ENCODE measurements at regions not wholly inside any gene's neighbourhood (a gene's known extent, or its start where the extent isn't known, plus 50 kb on each side); places are given as distances from the start of the nearest gene placed in this dataset.

DNA sequence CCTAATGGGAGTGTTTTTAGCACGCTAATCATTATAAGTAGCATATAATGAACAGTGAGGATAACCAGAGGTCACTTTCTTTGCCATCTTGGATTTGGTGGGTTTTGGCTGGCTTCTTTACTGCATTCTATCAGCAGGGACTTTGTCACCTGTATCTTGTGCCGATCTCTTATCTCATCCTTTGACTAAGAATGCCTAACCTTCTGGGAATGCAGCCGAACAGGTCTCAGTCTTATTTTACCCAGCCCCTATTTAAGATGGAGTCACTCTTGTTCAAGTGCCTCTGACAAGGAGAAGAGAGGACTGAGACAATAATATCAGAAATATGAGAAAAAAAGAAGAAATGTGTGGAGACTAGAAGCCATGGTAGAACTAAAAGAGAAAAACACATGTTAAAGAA, 276.4 kb downstream of the TMX3 start:
- Histone ChIP-seq H3K4me2 (no peak overlapping the region), H2AFZ (no peak overlapping the region), H3K27ac (no peak overlapping the region), H3K4me3 (no peak overlapping the region), H3K36me3 (ENCODE audit: low read depth) (no peaks in the 10 kb centered on the region), H3K9me2 (ENCODE audit: insufficient read depth) (no peaks in the 10 kb centered on the region), H3K27me3 (ENCODE audit: insufficient read depth, low read depth) (no peaks in the 10 kb centered on the region), H4K20me1 (ENCODE audit: insufficient read depth) (no peaks in the 10 kb centered on the region), H3K79me2 (ENCODE audit: low read depth) (no peaks in the 10 kb centered on the region), H3K9me3 (ENCODE audit: insufficient read depth, low read depth) (peaks cover 6% of the 10 kb centered on the region; the same call in 1 of the 2 replicates), H3K4me1 (replicated peaks; ENCODE audit: insufficient read depth) (no peaks in the 10 kb centered on the region), H3F3A (ENCODE audit: insufficient read depth, low read depth) (no peaks in the 10 kb centered on the region)
- TF ChIP-seq EZH2 (IDR thresholded peaks at IDR 0.05; ENCODE audit: low read depth), result no peak
- TF ChIP-seq, protein P1, sequence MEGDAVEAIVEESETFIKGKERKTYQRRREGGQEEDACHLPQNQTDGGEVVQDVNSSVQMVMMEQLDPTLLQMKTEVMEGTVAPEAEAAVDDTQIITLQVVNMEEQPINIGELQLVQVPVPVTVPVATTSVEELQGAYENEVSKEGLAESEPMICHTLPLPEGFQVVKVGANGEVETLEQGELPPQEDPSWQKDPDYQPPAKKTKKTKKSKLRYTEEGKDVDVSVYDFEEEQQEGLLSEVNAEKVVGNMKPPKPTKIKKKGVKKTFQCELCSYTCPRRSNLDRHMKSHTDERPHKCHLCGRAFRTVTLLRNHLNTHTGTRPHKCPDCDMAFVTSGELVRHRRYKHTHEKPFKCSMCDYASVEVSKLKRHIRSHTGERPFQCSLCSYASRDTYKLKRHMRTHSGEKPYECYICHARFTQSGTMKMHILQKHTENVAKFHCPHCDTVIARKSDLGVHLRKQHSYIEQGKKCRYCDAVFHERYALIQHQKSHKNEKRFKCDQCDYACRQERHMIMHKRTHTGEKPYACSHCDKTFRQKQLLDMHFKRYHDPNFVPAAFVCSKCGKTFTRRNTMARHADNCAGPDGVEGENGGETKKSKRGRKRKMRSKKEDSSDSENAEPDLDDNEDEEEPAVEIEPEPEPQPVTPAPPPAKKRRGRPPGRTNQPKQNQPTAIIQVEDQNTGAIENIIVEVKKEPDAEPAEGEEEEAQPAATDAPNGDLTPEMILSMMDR (conservative IDR thresholded peaks at IDR 0.05), result no peak
- POLR2A ChIA-PET (ENCODE audit: unreplicated experiment), result no interaction called here
- BruUV-seq (replicated peaks), result no TSS peak
- intact Hi-C loops (cut with micrococcal nuclease; ENCODE audit: unreplicated experiment), result no loop called here
- CTCF ChIA-PET, result no interaction called here
- DNase-seq, result no peak

DNA sequence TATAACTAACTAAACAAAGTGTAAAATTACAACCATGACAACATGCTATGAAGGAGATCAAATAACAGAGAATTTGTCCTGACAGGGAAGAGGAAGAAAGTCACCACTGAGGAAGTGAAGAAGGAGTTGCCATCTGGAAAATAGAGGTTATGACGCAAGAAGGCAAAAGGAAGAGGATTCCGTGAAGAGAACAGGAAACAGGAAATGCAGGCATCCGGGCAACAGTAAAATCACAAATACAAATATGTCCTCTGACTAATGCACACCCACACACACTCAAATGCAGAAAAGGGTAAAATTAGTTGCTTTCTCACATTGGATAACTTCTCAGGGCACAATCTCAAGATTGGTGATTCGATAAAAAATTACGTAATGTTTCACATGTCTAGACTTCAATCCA, 278.4 kb downstream of the TMX3 start:
- H3K27ac ChIP-seq, result no peak overlapping the region
- H3K4me1 ChIP-seq (replicated peaks; ENCODE audit: insufficient read depth), result no peaks in the 10 kb centered on the region
- no peak overlapping the region for H3K4me3 ChIP-seq
- H3F3A ChIP-seq (ENCODE audit: insufficient read depth, low read depth), result no peaks in the 10 kb centered on the region
- no peaks in the 10 kb centered on the region for H3K27me3 ChIP-seq (ENCODE audit: insufficient read depth, low read depth)
- TF ChIP-seq, protein P1 (conservative IDR thresholded peaks at IDR 0.05), result no peak
- TF ChIP-seq EZH2 (IDR thresholded peaks at IDR 0.05; ENCODE audit: low read depth), result no peak
- intact Hi-C loops (cut with micrococcal nuclease; ENCODE audit: unreplicated experiment), result no loop called here
- H3K9me2 ChIP-seq (ENCODE audit: insufficient read depth), result no peaks in the 10 kb centered on the region
- no peak overlapping the region for H2AFZ ChIP-seq
- POLR2A ChIA-PET (ENCODE audit: unreplicated experiment), result no interaction called here
- DNase-seq, result no peak
- no TSS peak for BruUV-seq (replicated peaks)
- no peaks in the 10 kb centered on the region for H3K79me2 ChIP-seq (ENCODE audit: low read depth)
- CTCF ChIA-PET, result no interaction called here
- H3K9me3 ChIP-seq (ENCODE audit: insufficient read depth, low read depth), result peaks cover 6% of the 10 kb centered on the region; the same call in 1 of the 2 replicates
- no peaks in the 10 kb centered on the region for H4K20me1 ChIP-seq (ENCODE audit: insufficient read depth)
- H3K4me2 ChIP-seq, result no peak overlapping the region
- H3K36me3 ChIP-seq (ENCODE audit: low read depth), result no peaks in the 10 kb centered on the region

DNA sequence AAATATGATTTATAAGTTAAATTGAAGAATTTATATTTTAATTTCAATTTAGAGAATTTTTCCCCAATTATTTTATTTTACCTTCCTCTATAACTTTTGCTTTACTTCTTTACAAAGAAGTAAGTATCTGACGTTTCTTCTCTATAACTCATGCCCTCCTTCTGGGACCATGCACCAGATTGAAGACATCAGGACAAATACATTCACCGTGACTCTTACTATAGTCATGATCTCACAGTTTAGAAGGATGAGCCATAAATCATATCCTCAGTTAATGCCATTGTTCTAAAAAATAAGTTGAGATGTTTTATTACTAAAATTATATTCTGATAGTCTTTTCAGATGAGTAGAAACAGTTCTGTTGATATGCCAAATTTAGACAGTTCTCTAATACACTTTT, 279.3 kb downstream of the TMX3 start:
- CTCF ChIA-PET, result no interaction called here
- TF ChIP-seq, protein P1 (conservative IDR thresholded peaks at IDR 0.05), result no peak

More for the DNA sequence above, 279.3 kb downstream of the TMX3 start:
- no peak overlapping the region for H3K4me3 ChIP-seq
- H3K4me2 ChIP-seq, result no peak overlapping the region
- BruUV-seq (replicated peaks), result no TSS peak
- H3F3A ChIP-seq (ENCODE audit: insufficient read depth, low read depth), result no peaks in the 10 kb centered on the region
- no peaks in the 10 kb centered on the region for H3K4me1 ChIP-seq (replicated peaks; ENCODE audit: insufficient read depth)
- H3K79me2 ChIP-seq (ENCODE audit: low read depth), result no peaks in the 10 kb centered on the region
- H3K27me3 ChIP-seq (ENCODE audit: insufficient read depth, low read depth), result no peaks in the 10 kb centered on the region
- POLR2A ChIA-PET (ENCODE audit: unreplicated experiment), result no interaction called here
- H4K20me1 ChIP-seq (ENCODE audit: insufficient read depth), result no peaks in the 10 kb centered on the region
- no peak overlapping the region for H3K27ac ChIP-seq
- intact Hi-C loops (cut with micrococcal nuclease; ENCODE audit: unreplicated experiment), result no loop called here
- H3K9me3 ChIP-seq (ENCODE audit: insufficient read depth, low read depth), result peaks cover 6% of the 10 kb centered on the region; the same call in 1 of the 2 replicates
- no peak overlapping the region for H2AFZ ChIP-seq
- DNase-seq, result no peak
- no peaks in the 10 kb centered on the region for H3K9me2 ChIP-seq (ENCODE audit: insufficient read depth)
- H3K36me3 ChIP-seq (ENCODE audit: low read depth), result no peaks in the 10 kb centered on the region
